T-helper 2 cell treated with Interferon-gamma antibody and Interleukin-4, amounts not matched to agents 100 ng/mL and 5 ng/mL, for 36 hours (primary cell): ENCODE measurements at regions not wholly inside any gene's neighbourhood (a gene's known extent, or its start where the extent isn't known, plus 50 kb on each side); places are given as distances from the start of the nearest gene placed in this dataset.

Source experiments
- intact Hi-C: fragments of 100-400 bp; cut with micrococcal nuclease; formaldehyde crosslinking; loops from one replicate; pipeline ENCODE4 v1.15.1; 2023

- intact Hi-C loops: loop anchor here (10.0 kb wide), 1 partner anchor 275 kb away; the partner anchor contains the start of gene DSEL
These were observed 276.7 kb downstream of the DSEL start for GRCh38 chr18:67239826-67240225.

GRCh38 chr18:67232991-67233390, 283.5 kb downstream of the DSEL start:
- intact Hi-C loops: no loop called here

- intact Hi-C loops: no loop called here
These were observed 284.1 kb downstream of the DSEL start for GRCh38 chr18:67232406-67232805.

- intact Hi-C loops: no loop called here
These were observed 293.6 kb downstream of the DSEL start for GRCh38 chr18:67222887-67223286.

GRCh38 chr18:67219821-67220220, 296.7 kb downstream of the DSEL start:
- intact Hi-C loops: no loop called here

GRCh38 chr18:67218556-67218955, 298.0 kb downstream of the DSEL start:
- intact Hi-C loops: no loop called here

GRCh38 chr18:67217551-67218166, 298.9 kb downstream of the DSEL start:
- intact Hi-C loops: loop anchor here (1.0 to 2.0 kb wide), 3 partner anchors 299 to 1517 kb away; partner anchors contain the start of gene DSEL

GRCh38 chr18:67216846-67217245, 299.7 kb downstream of the DSEL start:
- intact Hi-C loops: loop anchor here (1.0 to 2.0 kb wide), 3 partner anchors 299 to 1518 kb away; partner anchors contain the start of gene DSEL

GRCh38 chr18:67215686-67216085, 300.8 kb downstream of the DSEL start:
- intact Hi-C loops: loop anchor here (2.0 kb wide), 1 partner anchor 1519 kb away; no protein-coding TSS in a partner anchor

- intact Hi-C loops: no loop called here
These were observed 304.9 kb downstream of the DSEL start for GRCh38 chr18:67211646-67212045.

GRCh38 chr18:67200665-67201064, 315.9 kb downstream of the DSEL start:
- intact Hi-C loops: loop anchor here (1.0 to 10.0 kb wide), 2 partner anchors 96 to 1156 kb away; no protein-coding TSS in a partner anchor

GRCh38 chr18:67199993-67200617, 316.4 kb downstream of the DSEL start:
- intact Hi-C loops: loop anchor here (1.0 to 10.0 kb wide), 2 partner anchors 96 to 1155 kb away; no protein-coding TSS in a partner anchor

GRCh38 chr18:67194886-67195285, 321.6 kb downstream of the DSEL start:
- intact Hi-C loops: no loop called here

- intact Hi-C loops: no loop called here
These were observed 324.0 kb downstream of the DSEL start for GRCh38 chr18:67192535-67192934.

GRCh38 chr18:67183398-67183797, 333.1 kb downstream of the DSEL start:
- intact Hi-C loops: no loop called here

GRCh38 chr18:67179726-67180125, 336.8 kb downstream of the DSEL start:
- intact Hi-C loops: no loop called here

GRCh38 chr18:67159662-67160061, 356.9 kb downstream of the DSEL start:
- intact Hi-C loops: no loop called here

- intact Hi-C loops: no loop called here
These were observed 361.5 kb downstream of the DSEL start for GRCh38 chr18:67154979-67155378.

GRCh38 chr18:67151366-67151765, 365.2 kb downstream of the DSEL start:
- intact Hi-C loops: no loop called here

- intact Hi-C loops: no loop called here
These were observed 370.8 kb downstream of the DSEL start for GRCh38 chr18:67145586-67146292.

GRCh38 chr18:67144329-67144728, 372.2 kb downstream of the DSEL start:
- intact Hi-C loops: no loop called here

- intact Hi-C loops: no loop called here
These were observed 373.5 kb downstream of the DSEL start for GRCh38 chr18:67143028-67143427.
